ENCODE measurements at regions not wholly inside any gene's neighbourhood (a gene's known extent, or its start where the extent isn't known, plus 50 kb on each side); places are given as distances from the start of the nearest gene placed in this dataset.

DNA sequence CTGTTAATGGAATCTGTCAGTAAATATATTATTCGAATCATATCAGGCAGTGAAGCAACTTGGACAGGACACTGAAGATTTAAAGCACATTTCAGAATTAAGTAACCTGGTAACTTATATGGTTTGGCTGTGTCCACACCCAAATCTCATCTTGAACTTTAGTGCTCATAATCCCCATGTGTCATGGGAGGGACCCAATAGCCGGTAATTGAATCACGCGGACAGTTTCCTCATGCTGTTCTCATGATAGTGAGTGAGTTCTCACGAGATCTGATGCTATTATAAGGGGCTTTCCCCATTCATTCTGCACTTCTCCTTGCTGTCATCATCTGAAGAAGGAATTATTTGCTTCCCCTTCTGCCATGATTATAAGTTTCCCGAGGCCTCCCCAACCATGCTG, 83.2 kb upstream of the COL1A2 start:
- FAIRE-seq, result no peak
- POLR2A ChIA-PET, result no interaction called here

DNA sequence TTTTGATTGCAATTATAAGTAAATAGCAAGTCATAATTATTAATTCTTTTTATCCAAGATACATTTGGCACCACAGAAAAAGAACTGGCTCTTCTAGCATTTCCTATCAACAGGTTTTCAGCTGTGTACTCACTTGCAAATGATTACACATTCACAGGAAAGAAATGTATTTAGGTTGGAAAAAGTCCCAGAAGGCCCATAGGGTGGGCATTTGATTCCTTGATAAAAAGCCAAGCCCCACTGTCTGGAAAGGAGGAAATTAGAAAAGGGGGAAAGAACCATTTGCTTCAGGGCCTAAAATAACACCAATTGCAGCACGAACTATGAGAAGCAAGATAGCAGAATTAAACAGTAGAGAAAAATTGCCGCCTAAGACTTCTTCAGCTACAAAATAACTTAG, 80.8 kb upstream of the COL1A2 start:
- peak; percentile 93 for FAIRE-seq
- no TSS peak for BruUV-seq (replicated peaks)
- Histone ChIP-seq H3K9me1 (replicated peaks; ENCODE audit: control insufficient read depth, extremely low read depth, insufficient read depth, low read length) (no peaks in the 10 kb centered on the region), H3K27ac (ENCODE audit: insufficient read depth, low read depth, low read length) (peak overlapping the region; percentile 78), H3K36me3 (ENCODE audit: control insufficient read depth in 2 of 2, extremely low read depth in 1 of 2, insufficient read depth in 2 of 2, low read length in 2 of 2) (no peaks in the 10 kb centered on the region), H3K27me3 (ENCODE audit: control insufficient read depth in 2 of 2, insufficient read depth in 2 of 2, low read length in 2 of 2) (no peaks in the 10 kb centered on the region), H3K4me3 (replicated peaks in 1 of 3; ENCODE audit: insufficient read depth in 1 of 3, low read depth in 1 of 3, low read length in 3 of 3) (peak overlapping the region in 1 of 3 experiments; percentile 33), H2AFZ (ENCODE audit: low read depth, low read length) (no peak overlapping the region), H3K4me2 (ENCODE audit: insufficient read depth, low read length) (peak overlapping the region; percentile 67), H4K20me1 (replicated peaks; ENCODE audit: control insufficient read depth, extremely low read depth, insufficient read depth, low read length) (no peaks in the 10 kb centered on the region), H3K79me2 (ENCODE audit: control insufficient read depth, insufficient read depth, low read length) (no peaks in the 10 kb centered on the region), H3K9me3 (replicated peaks; ENCODE audit: control insufficient read depth, insufficient read depth, low read length) (no peaks in the 10 kb centered on the region), H3K9ac (replicated peaks; ENCODE audit: extremely low read depth, insufficient read depth, low read length) (peak overlapping the region; percentile 32), H3K4me1 (ENCODE audit: control insufficient read depth, extremely low read depth, insufficient read depth, low read length) (peaks cover 34% of the 10 kb centered on the region)
- TF ChIP-seq GATA2 (IDR thresholded peaks at IDR 0.05; ENCODE audit: insufficient read depth, insufficient read length, low read depth, low read length), result peak; percentile 93
- peak; percentile 21 for TF ChIP-seq JUN (IDR thresholded peaks at IDR 0.05; ENCODE audit: borderline replicate concordance, insufficient read depth, insufficient read length, low read depth)
- peak; percentile 24 for TF ChIP-seq POLR2A (IDR thresholded peaks at IDR 0.05; ENCODE audit: low read depth, low read length)
- TF ChIP-seq, protein P1, sequence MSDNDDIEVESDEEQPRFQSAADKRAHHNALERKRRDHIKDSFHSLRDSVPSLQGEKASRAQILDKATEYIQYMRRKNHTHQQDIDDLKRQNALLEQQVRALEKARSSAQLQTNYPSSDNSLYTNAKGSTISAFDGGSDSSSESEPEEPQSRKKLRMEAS (IDR thresholded peaks at IDR 0.05; ENCODE audit: insufficient read depth, insufficient read length), result no peak
- TF ChIP-seq MYC (IDR thresholded peaks at IDR 0.05; ENCODE audit: low read depth, low read length), result no peak
- TF ChIP-seq POLR2AphosphoS5 (IDR thresholded peaks at IDR 0.05; ENCODE audit: insufficient read depth, low read depth, low read length), result peak; percentile 53
- TF ChIP-seq EZH2 (IDR thresholded peaks at IDR 0.05; ENCODE audit: borderline replicate concordance, low read depth, low read length, severe bottlenecking), result no peak
- no peak for TF ChIP-seq CTCF (IDR thresholded peaks at IDR 0.05; ENCODE audit: extremely low read depth in 1 of 2, insufficient read depth in 1 of 2, low read depth in 1 of 2, low read length in 2 of 2)
- peak; percentile 42 for TF ChIP-seq FOS (IDR thresholded peaks at IDR 0.05; ENCODE audit: borderline replicate concordance, insufficient read depth, low read length)
- peak; percentile 96 for DNase-seq (ENCODE audit: low read depth, low spot score)
- CTCF ChIA-PET, result interaction anchor here (1.0 to 3.2 kb wide), 10 partner anchors 10 to 933 kb away, joined by 3 to 43 read pairs (median 5); partner anchors contain the start of gene COL1A2
- POLR2A ChIA-PET, result no interaction called here
- intact Hi-C loops (cut with micrococcal nuclease) (loop anchor here (1.0 kb wide), 5 partner anchors 13 to 137 kb away; no protein-coding TSS in a partner anchor), dilution Hi-C loops (cut with MboI; ENCODE audit: extremely low pct_ligation_motif_present, low sequenced_read_pairs) (no loop called here)

More for the DNA sequence above, 83.2 kb upstream of the COL1A2 start:
- Histone ChIP-seq H3K27me3 (ENCODE audit: control insufficient read depth in 2 of 2, insufficient read depth in 2 of 2, low read length in 2 of 2) (no peaks in the 10 kb centered on the region), H3K36me3 (ENCODE audit: control insufficient read depth in 2 of 2, extremely low read depth in 1 of 2, insufficient read depth in 2 of 2, low read length in 2 of 2) (no peaks in the 10 kb centered on the region), H3K27ac (ENCODE audit: insufficient read depth, low read depth, low read length) (no peak overlapping the region), H3K9me3 (replicated peaks; ENCODE audit: control insufficient read depth, insufficient read depth, low read length) (no peaks in the 10 kb centered on the region), H3K4me2 (ENCODE audit: insufficient read depth, low read length) (no peak overlapping the region), H3K79me2 (ENCODE audit: control insufficient read depth, insufficient read depth, low read length) (no peaks in the 10 kb centered on the region), H3K9me1 (replicated peaks; ENCODE audit: control insufficient read depth, extremely low read depth, insufficient read depth, low read length) (no peaks in the 10 kb centered on the region), H3K4me3 (replicated peaks in 1 of 3; ENCODE audit: insufficient read depth in 1 of 3, low read depth in 1 of 3, low read length in 3 of 3) (no peak overlapping the region), H4K20me1 (replicated peaks; ENCODE audit: control insufficient read depth, extremely low read depth, insufficient read depth, low read length) (no peaks in the 10 kb centered on the region), H3K4me1 (ENCODE audit: control insufficient read depth, extremely low read depth, insufficient read depth, low read length) (peaks cover 37% of the 10 kb centered on the region), H2AFZ (ENCODE audit: low read depth, low read length) (no peak overlapping the region), H3K9ac (replicated peaks; ENCODE audit: extremely low read depth, insufficient read depth, low read length) (no peak overlapping the region)
- no peak for DNase-seq (ENCODE audit: low read depth, low spot score)
- intact Hi-C loops (cut with micrococcal nuclease), result no loop called here
- CTCF ChIA-PET, result no interaction called here
- TF ChIP-seq EZH2 (IDR thresholded peaks at IDR 0.05; ENCODE audit: borderline replicate concordance, low read depth, low read length, severe bottlenecking), result no peak
- TF ChIP-seq POLR2AphosphoS5 (IDR thresholded peaks at IDR 0.05; ENCODE audit: insufficient read depth, low read depth, low read length), result no peak
- no peak for TF ChIP-seq CTCF (IDR thresholded peaks at IDR 0.05; ENCODE audit: extremely low read depth in 1 of 2, insufficient read depth in 1 of 2, low read depth in 1 of 2, low read length in 2 of 2)
- dilution Hi-C loops (cut with MboI; ENCODE audit: extremely low pct_ligation_motif_present, low sequenced_read_pairs), result no loop called here
- BruUV-seq (replicated peaks), result no TSS peak
